T-helper 9 cell (primary cell): ENCODE measurements at regions not wholly inside any gene's neighbourhood (a gene's known extent, or its start where the extent isn't known, plus 50 kb on each side); places are given as distances from the start of the nearest gene placed in this dataset.

Experiments
- DNase-seq: peaks from one replicate; pipeline ENCODE4 v3.0.0-alpha.2; 2020

GRCh38 chr5:71953866-71954265 is 153.4 kb upstream of the MAP1B start:
- no peak for DNase-seq

GRCh38 chr5:71954329-71954728 is 152.9 kb upstream of the MAP1B start:
- no peak for DNase-seq

GRCh38 chr5:71955723-71956122 is 151.6 kb upstream of the MAP1B start:
- DNase-seq, result no peak

GRCh38 chr5:71957292-71957898 is 149.9 kb upstream of the MAP1B start:
- no peak for DNase-seq

GRCh38 chr5:71960195-71960594 is 147.1 kb upstream of the MAP1B start:
- DNase-seq, result no peak

- no peak for DNase-seq
Measured at GRCh38 chr5:71961786-71962185, 145.5 kb upstream of the MAP1B start.

- DNase-seq, result no peak
Measured at GRCh38 chr5:71969460-71969859, 137.8 kb upstream of the MAP1B start.

GRCh38 chr5:71971862-71972261 is 135.4 kb upstream of the MAP1B start:
- no peak for DNase-seq

GRCh38 chr5:71972777-71973473 is 134.3 kb upstream of the MAP1B start:
- no peak for DNase-seq

- DNase-seq, result no peak
Measured at GRCh38 chr5:71973563-71973962, 133.7 kb upstream of the MAP1B start.

GRCh38 chr5:71974165-71974564 is 133.1 kb upstream of the MAP1B start:
- no peak for DNase-seq

- DNase-seq, result no peak
Measured at GRCh38 chr5:71974622-71975021, 132.7 kb upstream of the MAP1B start.

GRCh38 chr5:71976449-71976848 is 130.8 kb upstream of the MAP1B start:
- DNase-seq, result no peak

GRCh38 chr5:71977311-71977710 is 130.0 kb upstream of the MAP1B start:
- DNase-seq, result no peak

- DNase-seq, result no peak
Measured at GRCh38 chr5:71978216-71978615, 129.1 kb upstream of the MAP1B start.

GRCh38 chr5:71982717-71983395 is 124.4 kb upstream of the MAP1B start:
- no peak for DNase-seq

GRCh38 chr5:71986101-71986500 is 121.2 kb upstream of the MAP1B start:
- no peak for DNase-seq

GRCh38 chr5:71988808-71989207 is 118.5 kb upstream of the MAP1B start:
- no peak for DNase-seq

- DNase-seq, result no peak
Measured at GRCh38 chr5:71993600-71993999, 113.7 kb upstream of the MAP1B start.

- DNase-seq, result no peak
Measured at GRCh38 chr5:71996789-71997188, 110.5 kb upstream of the MAP1B start.

GRCh38 chr5:71998746-71999145 is 108.5 kb upstream of the MAP1B start:
- no peak for DNase-seq

- no peak for DNase-seq
Measured at GRCh38 chr5:72000707-72001106, 106.6 kb upstream of the MAP1B start.

GRCh38 chr5:72005671-72006070 is 101.6 kb upstream of the MAP1B start:
- DNase-seq, result no peak

- no peak for DNase-seq
Measured at GRCh38 chr5:72006361-72006760, 100.9 kb upstream of the MAP1B start.
